ENCODE measurements at regions not wholly inside any gene's neighbourhood (a gene's known extent, or its start where the extent isn't known, plus 50 kb on each side); places are given as distances from the start of the nearest gene placed in this dataset.

- TF ChIP-seq CTCF (IDR thresholded peaks at IDR 0.05) (no peak), POLR2A (IDR thresholded peaks at IDR 0.05) (no peak)
These were observed 227.9 kb upstream of the CLINT1 start for GRCh38 chr5:158086856-158087255.
